A549 (cell line): ENCODE measurements at regions not wholly inside any gene's neighbourhood (a gene's known extent, or its start where the extent isn't known, plus 50 kb on each side); places are given as distances from the start of the nearest gene placed in this dataset.

Experiments used
- BCL3 ChIP-seq: fragments of >200 bp; sonication (Bioruptor Twin); formaldehyde crosslinking; IDR thresholded peaks from 3 replicates; pipeline ENCODE4 v1.6.1; 2016
- CTCF ChIP-seq: fragments of >200 bp; sonication (Bioruptor Twin); formaldehyde crosslinking; IDR thresholded peaks from 3 replicates; pipeline ENCODE4 v1.5.1; 2016
- E2F6 ChIP-seq: IDR thresholded peaks from 2 replicates; pipeline ENCODE4 v1.6.1; 2012; ENCODE audit warnings: low read depth, borderline replicate concordance
- FOSB ChIP-seq: fragments of 250-450 bp; sonication (Bioruptor Pico); IDR thresholded peaks from 2 replicates; pipeline ENCODE4 v1.5.0; 2020; ENCODE audit warnings: mild to moderate bottlenecking, moderate library complexity
- JUN ChIP-seq, 2 experiments: fragments of >200 bp; sonication (Bioruptor Twin); formaldehyde crosslinking; IDR thresholded peaks; 2 replicates in 1 of 2; 3 replicates in 1 of 2; pipeline ENCODE4 v1.6.1; 2016 to 2017
- KDM1A ChIP-seq: fragments of 200-600 bp; sonication (generic); IDR thresholded peaks from 2 replicates; pipeline ENCODE4 v1.6.1; 2016; ENCODE audit warnings: low read depth, mild to moderate bottlenecking
- MAX ChIP-seq: IDR thresholded peaks from 2 replicates; pipeline ENCODE4 v1.6.1; 2012
- PBX3 ChIP-seq: IDR thresholded peaks from 2 replicates; pipeline ENCODE4 v1.6.1; 2012
- POLR2A ChIP-seq: IDR thresholded peaks from 2 replicates; pipeline ENCODE4 v1.6.1; 2012; ENCODE audit warnings: mild to moderate bottlenecking, low read length
- RAD21 ChIP-seq, 2 experiments: fragments of >200 bp in 1 of 2; sonication (Bioruptor Twin) in 1 of 2; formaldehyde crosslinking in 1 of 2; IDR thresholded peaks in 1 of 2; conservative IDR thresholded peaks in 1 of 2; 2 replicates in 1 of 2; 3 replicates in 1 of 2; pipeline ENCODE4 v1.6.1; 2012 to 2018; ENCODE audit warnings: inconsistent platforms in 1 of 2
- REST ChIP-seq: fragments of 200-600 bp; sonication (generic); IDR thresholded peaks from 2 replicates; pipeline ENCODE4 v1.6.1; 2016; ENCODE audit warnings: antibody characterized with exemption, mild to moderate bottlenecking, moderate library complexity

GRCh38 chr6:159329081-159329480 lies 159.9 kb downstream of the FNDC1 start:
- TF ChIP-seq RAD21 (conservative IDR thresholded peaks at IDR 0.05 in 1 of 2, IDR thresholded peaks at IDR 0.05 in 1 of 2) (no peak), MAX (no peak), KDM1A (no peak), REST (no peak), POLR2A (no peak), CTCF (no peak), PBX3 (no peak), E2F6 (no peak), BCL3 (no peak), JUN (IDR thresholded peaks at IDR 0.05) (no peak), FOSB (CRISPR knock-in tag) (no peak)
